NOMO-1 treated with dmso at 0.1 percent for 144 hours (cell line): ENCODE measurements at regions not wholly inside any gene's neighbourhood (a gene's known extent, or its start where the extent isn't known, plus 50 kb on each side); places are given as distances from the start of the nearest gene placed in this dataset.

Experiments used
- DNase-seq: peaks from one replicate; lab custom pipeline; 2025; ENCODE audit not compliant: unreplicated experiment; lab: John Stamatoyannopoulos, UW

DNA sequence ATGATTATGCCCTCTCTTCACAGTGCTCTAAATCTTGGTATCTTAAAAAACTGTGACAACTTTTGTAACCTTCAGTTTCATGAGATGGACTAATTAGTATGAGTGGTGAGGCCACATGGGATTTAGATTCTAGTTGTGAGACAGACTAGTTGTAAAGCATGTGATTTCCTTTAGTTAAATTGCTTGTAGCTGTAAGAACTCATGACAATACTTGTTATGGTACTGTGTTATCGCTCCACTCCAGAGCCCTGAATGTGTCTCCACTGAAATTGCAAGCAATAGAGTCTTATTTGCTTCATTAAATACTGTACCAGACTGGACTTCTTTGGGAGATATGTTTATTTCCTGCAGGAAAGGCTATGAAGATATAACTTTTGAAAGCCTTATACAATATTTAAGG is 1198.3 kb upstream of the CDH6 start:
- no peak for DNase-seq

- no peak for DNase-seq
These were observed 1199.0 kb upstream of the CDH6 start for GRCh38 chr5:29994519-29994918.

DNA sequence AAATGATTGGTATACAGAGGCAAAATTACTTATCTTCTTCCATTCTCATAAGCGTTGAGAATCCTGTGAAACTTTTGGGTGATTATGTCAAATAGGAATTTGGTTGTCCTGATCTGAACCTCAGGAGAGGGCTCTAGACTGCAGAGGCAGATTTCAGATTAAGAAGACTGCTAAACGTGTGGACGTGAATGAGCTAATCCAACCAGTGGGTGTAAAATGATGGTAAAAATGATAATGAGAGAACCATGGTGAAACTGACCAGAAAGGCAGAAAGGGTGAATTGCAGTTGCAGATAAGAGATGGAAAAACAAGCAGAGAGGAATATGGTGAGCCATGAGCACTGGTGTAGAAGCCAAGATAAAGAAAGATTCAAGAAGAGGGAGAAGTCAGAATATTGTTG is 1200.2 kb upstream of the CDH6 start:
- no peak for DNase-seq

GRCh38 chr5:29992248-29992647 is 1201.2 kb upstream of the CDH6 start:
- no peak for DNase-seq

- DNase-seq: no peak
These were observed 1202.8 kb upstream of the CDH6 start for GRCh38 chr5:29990681-29991080.

DNA sequence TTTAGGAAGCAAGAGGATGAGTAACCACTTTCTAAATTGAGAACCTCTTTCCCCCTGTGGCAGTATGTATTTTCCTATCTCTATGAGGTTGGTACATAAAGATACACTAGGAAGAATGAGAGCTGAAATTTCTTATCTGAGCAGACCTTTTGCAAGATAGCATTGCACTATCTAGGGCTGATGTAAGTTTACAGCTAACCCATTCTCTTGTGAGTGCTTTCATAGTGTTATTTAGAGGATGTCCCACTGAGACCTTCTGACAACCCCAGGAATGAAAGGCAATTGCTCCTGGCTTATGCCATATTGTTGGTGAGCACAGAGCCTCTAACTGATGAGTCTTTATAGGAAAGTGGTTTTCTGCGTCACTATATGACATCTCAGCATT is 1209.3 kb upstream of the CDH6 start:
- no peak for DNase-seq

GRCh38 chr5:29983528-29984155 is 1209.8 kb upstream of the CDH6 start:
- no peak for DNase-seq

GRCh38 chr5:29982457-29982856 is 1211.0 kb upstream of the CDH6 start:
- DNase-seq: no peak

DNA sequence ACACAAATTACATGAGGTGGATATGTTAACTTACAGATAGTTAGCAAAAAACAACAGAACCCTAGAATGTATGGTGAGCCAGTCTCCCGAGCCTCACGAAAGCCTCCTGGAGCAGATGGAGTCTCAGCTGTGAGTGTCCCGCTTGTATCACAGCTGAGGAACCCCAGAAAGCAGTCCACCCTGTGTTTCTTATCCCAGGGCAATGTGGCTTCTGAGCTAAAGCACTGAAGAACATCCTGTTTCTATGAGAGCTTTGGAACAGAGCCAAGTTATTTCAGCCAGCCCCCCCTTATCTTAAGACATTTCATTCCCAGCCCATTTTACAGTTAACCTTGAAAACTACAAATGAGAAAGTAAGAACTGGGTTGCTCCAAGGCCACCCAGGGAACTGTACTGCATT is 1220.9 kb upstream of the CDH6 start:
- no peak for DNase-seq

- no peak for DNase-seq
These were observed 1229.5 kb upstream of the CDH6 start for GRCh38 chr5:29963956-29964355.

DNA sequence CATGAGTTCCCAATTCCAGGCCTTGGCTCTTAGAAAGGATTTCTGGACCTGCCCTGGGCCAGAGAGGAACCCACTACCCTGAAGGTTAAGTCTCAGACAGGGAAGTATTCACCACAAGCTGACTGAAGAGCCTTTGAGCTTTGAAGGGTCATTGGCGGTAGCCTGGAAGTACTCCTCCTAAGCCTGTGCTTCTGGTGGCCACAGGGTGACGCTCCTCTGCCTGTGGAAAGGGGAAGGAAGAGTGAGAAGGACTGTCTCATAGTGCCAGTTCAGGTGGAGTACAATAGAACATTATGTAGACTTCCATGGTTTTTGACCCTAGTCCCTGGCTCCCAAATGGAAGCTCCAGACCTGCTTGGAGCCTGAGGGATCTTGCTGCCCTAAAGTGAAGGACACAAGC is 1233.2 kb upstream of the CDH6 start:
- DNase-seq: no peak

GRCh38 chr5:29950416-29951145 is 1242.9 kb upstream of the CDH6 start:
- DNase-seq: no peak

DNA sequence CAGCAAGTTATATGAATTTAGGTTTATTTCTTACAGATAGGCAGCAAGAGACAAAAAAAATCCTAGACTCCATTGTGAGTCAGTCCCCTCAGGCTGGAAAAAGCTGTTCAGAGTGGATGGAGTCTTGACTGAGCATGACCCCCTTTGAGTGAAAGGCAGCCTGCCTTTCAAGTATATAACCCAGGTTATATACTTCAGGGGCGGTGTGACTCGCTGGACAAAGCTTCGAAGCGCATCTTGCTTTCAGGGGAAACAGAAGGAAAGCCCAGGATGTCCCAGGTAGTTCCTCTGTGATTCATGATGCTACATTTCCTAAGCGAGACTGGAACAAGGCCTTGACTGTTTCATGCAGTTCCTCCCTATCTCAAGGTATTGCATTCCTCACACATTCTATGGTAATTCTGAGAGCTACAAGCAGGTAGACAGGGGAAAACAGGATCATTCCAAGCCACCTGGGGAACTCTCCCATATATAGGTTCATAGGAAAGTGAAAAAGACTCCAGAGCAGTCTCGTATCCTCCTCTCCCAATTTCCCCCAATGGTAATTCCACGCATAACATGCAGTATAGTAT is 1244.1 kb upstream of the CDH6 start:
- no peak for DNase-seq

- DNase-seq: no peak
These were observed 1249.2 kb upstream of the CDH6 start for GRCh38 chr5:29944327-29944726.

DNA sequence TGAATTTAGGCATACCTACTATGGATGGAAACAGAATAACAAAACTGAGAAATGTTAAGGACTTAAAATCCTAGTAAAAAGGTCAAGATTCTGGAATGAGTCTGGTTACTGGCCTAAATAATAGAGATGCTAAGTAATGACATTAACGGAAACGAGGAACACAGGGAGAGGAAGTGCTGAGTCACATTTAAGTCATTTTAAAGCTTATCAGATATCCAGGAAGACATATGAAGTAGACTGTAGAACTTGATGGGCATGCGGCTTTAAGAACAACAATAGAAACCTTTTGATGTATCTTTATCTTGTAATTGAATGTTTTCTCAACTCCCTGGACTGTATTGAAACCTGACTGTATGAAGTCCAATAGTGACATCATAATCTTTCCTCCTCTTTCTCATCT is 1251.4 kb upstream of the CDH6 start:
- no peak for DNase-seq

- DNase-seq: no peak
These were observed 1253.5 kb upstream of the CDH6 start for GRCh38 chr5:29939988-29940387.

GRCh38 chr5:29935371-29935770 is 1258.1 kb upstream of the CDH6 start:
- DNase-seq: no peak

GRCh38 chr5:29930316-29930715 is 1263.2 kb upstream of the CDH6 start:
- DNase-seq: no peak

DNA sequence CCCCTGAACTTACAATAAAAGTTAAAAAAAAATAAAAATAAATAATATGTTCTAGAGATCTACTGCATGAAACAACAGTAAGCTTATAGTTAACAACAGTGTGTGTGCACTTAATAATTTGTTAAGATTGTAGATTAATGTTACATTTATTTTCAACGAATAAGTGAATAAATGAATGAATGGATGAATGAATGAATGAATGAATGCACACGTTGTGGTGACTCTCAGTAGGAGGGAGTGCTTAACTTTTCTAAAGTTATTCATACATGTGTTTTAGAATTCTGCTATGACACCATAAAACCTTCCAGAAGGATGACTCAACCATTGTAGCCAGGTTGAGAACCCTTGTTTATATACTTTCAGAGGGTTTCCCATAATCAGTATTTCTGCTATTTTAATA is 1269.4 kb upstream of the CDH6 start:
- no peak for DNase-seq

DNA sequence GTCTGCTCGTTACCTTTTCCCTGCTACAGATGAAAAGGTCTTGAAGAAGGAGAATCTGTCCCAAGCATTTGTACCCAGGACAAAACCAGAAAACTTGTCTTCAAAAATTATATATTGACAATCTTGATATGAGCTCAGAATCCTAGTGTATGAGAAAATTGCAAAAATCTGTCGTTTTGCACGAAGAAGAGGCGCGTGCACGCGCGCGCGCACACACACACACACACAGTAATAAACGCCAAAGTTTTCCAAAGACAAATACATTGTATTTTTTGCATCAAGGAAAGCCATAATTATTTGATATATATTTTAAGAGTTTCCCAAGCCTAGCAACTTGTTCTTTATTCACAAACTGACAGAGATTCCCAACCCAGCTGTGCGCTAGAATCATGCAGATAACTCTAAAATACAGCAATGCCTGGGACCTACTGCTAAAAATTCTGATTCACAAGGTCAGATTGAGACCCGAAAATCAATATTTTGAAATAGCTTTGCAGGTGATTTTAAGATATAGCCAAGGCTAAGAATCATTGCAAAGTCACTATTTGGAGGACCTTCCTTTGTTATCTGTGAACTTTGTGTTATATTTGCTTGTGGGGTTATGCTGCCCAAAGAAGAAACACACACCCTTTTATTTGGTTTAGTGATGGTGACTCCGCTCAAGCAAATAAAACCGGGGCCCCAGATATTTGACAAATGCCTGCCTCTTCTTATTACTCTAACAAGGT is 1287.7 kb upstream of the CDH6 start:
- no peak for DNase-seq

DNA sequence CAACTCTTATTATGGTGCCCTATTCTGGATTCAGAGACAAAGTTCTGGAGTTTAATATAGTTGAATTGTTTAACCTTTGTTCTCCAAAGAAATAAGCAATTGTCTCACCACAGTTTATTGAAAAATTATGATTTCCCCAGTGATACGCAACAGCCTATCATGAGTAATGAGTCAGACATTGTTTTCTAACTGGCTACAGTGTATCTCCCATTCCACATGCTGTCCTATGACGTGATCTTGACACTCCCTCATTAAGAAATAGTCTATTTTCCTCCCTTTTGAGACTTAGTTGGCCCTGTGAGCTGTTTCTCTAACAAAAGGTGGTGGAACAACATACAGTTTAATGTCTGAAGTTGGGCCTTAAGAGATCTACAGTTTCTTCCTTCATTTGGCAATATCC is 1290.6 kb upstream of the CDH6 start:
- no peak for DNase-seq

DNA sequence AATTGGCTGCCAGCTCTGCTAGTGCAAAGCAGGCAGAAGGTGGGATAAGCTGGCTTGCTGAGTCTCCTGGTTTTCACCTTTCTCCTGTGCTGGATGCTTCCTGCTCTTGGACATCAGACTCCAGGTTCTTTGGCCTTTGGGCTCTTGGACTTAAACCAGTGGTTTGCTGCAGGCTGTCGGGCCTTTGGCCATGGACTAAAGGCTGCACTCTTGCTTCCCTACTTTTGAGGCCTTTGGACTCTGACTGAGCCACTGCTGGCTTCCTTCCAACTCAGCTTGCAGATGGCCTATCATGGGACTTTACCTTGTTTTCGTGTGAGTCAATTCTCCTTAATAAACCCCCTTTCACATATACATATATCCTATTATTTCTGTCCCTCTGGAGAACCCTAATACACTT is 1293.9 kb upstream of the CDH6 start:
- DNase-seq: no peak
